SK-N-SH treated with all-trans-retinoic acid at 6 μM for 48 hours (cell line): ENCODE measurements at regions not wholly inside any gene's neighbourhood (a gene's known extent, or its start where the extent isn't known, plus 50 kb on each side); places are given as distances from the start of the nearest gene placed in this dataset.

ENCODE experiments used
- ESRRG ChIP-seq: fragments of 250-450 bp; sonication (Bioruptor Pico); IDR thresholded peaks from 2 replicates; pipeline ENCODE4 v1.6.1; 2021; ENCODE audit warnings: mild to moderate bottlenecking
- ISL1 ChIP-seq: fragments of 250-450 bp; sonication (Bioruptor Pico); IDR thresholded peaks from 2 replicates; pipeline ENCODE4 v2.1.2; 2022; ENCODE audit warnings: mild to moderate bottlenecking, moderate library complexity
- PPARA ChIP-seq: fragments of 250-450 bp; sonication (Bioruptor Pico); IDR thresholded peaks from 2 replicates; pipeline ENCODE4 v1.5.0; 2020; ENCODE audit warnings: mild to moderate bottlenecking, borderline replicate concordance
- ZC3H10 ChIP-seq: fragments of 250-450 bp; sonication (Bioruptor Pico); IDR thresholded peaks from 2 replicates; pipeline ENCODE4 v1.5.1; 2021; ENCODE audit warnings: mild to moderate bottlenecking, moderate library complexity
- ZFP3 ChIP-seq: fragments of 250-450 bp; sonication (Bioruptor Pico); IDR thresholded peaks from 2 replicates; pipeline ENCODE4 v1.5.0; 2020; ENCODE audit warnings: mild to moderate bottlenecking, moderate library complexity
- ZNF565 ChIP-seq: fragments of 450-650 bp; formaldehyde crosslinking; conservative IDR thresholded peaks from 2 replicates; pipeline ENCODE4 v1.5.0; 2020; ENCODE audit warnings: low read depth, mild to moderate bottlenecking, moderate library complexity
- ZNF8 ChIP-seq: fragments of 450-650 bp; formaldehyde crosslinking; IDR thresholded peaks from 2 replicates; pipeline ENCODE4 v1.5.0; 2020; ENCODE audit warnings: mild to moderate bottlenecking, moderate library complexity
- TF ChIP-seq, protein P1 (sequence below): fragments of 250-450 bp; sonication (Bioruptor Pico); IDR thresholded peaks from 2 replicates; pipeline ENCODE4 v1.5.1; 2021; ENCODE audit warnings: mild to moderate bottlenecking, moderate library complexity
- TF ChIP-seq, protein P2 (sequence below): fragments of 250-450 bp; sonication (Bioruptor Pico); IDR thresholded peaks from 2 replicates; pipeline ENCODE4 v1.8.0; 2020; ENCODE audit warnings: mild to moderate bottlenecking, moderate library complexity, borderline replicate concordance

DNA sequence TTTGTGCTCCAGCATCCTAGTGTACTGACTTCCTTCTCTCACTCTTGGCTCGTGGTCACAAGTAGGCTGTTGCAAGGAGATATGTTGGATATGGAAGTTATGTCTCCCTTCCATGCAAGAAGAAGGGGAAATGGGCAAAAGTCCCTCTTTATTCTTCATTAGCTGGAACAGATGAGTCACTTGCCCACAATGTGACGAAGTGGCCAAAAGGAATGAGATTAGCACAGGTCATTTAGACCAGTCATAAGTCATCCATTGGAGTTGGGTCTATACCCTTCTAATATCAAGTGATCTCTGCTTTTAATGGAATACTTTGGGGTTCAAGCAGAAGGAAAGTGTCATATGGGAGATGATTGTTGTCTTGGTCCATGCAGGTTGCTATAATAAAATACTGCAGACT, 91.2 kb upstream of the NGF start:
- TF ChIP-seq ISL1 (CRISPR knock-in tag) (no peak), ZFP3 (CRISPR knock-in tag) (no peak), ZC3H10 (CRISPR knock-in tag) (no peak), ZNF8 (CRISPR knock-in tag) (no peak), ZNF565 (CRISPR knock-in tag) (no peak), ESRRG (CRISPR knock-in tag) (no peak), PPARA (no peak)
- TF ChIP-seq, protein P1, sequence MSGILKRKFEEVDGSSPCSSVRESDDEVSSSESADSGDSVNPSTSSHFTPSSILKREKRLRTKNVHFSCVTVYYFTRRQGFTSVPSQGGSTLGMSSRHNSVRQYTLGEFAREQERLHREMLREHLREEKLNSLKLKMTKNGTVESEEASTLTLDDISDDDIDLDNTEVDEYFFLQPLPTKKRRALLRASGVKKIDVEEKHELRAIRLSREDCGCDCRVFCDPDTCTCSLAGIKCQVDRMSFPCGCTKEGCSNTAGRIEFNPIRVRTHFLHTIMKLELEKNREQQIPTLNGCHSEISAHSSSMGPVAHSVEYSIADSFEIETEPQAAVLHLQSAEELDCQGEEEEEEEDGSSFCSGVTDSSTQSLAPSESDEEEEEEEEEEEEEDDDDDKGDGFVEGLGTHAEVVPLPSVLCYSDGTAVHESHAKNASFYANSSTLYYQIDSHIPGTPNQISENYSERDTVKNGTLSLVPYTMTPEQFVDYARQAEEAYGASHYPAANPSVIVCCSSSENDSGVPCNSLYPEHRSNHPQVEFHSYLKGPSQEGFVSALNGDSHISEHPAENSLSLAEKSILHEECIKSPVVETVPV, result no peak
- TF ChIP-seq, protein P2, sequence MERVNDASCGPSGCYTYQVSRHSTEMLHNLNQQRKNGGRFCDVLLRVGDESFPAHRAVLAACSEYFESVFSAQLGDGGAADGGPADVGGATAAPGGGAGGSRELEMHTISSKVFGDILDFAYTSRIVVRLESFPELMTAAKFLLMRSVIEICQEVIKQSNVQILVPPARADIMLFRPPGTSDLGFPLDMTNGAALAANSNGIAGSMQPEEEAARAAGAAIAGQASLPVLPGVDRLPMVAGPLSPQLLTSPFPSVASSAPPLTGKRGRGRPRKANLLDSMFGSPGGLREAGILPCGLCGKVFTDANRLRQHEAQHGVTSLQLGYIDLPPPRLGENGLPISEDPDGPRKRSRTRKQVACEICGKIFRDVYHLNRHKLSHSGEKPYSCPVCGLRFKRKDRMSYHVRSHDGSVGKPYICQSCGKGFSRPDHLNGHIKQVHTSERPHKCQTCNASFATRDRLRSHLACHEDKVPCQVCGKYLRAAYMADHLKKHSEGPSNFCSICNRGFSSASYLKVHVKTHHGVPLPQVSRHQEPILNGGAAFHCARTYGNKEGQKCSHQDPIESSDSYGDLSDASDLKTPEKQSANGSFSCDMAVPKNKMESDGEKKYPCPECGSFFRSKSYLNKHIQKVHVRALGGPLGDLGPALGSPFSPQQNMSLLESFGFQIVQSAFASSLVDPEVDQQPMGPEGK (CRISPR knock-in tag), result no peak
